ENCODE measurements at regions not wholly inside any gene's neighbourhood (a gene's known extent, or its start where the extent isn't known, plus 50 kb on each side); places are given as distances from the start of the nearest gene placed in this dataset.

DNA sequence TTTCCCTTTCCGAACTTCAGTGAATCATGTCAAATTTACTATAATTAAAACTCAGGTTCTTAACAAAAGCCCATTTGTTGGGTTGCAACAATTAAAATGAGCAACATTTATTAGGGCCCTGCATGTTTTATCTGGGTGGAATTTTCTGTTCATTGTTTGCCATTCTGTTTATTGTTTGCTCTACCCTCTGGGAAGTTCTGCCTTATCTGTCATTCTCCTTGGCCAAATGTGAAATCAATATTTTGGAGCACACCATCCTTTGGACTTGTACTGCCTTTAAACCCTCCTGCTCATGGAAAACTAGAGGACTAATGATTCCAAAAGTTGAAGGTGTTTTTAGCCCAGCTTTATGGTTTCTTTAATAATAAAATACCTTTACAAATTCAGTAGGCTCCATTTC is 134.5 kb upstream of the KCND2 start:
- Mint-ChIP-seq H3K27ac (no peak overlapping the region), H3K4me1 (no peaks in the 10 kb centered on the region), H3K27me3 (ENCODE audit: insufficient read depth, low read depth, poor library complexity) (no peaks in the 10 kb centered on the region), H3K36me3 (ENCODE audit: low read depth) (no peaks in the 10 kb centered on the region), H3K4me3 (no peak overlapping the region), H3K9me3 (no peaks in the 10 kb centered on the region; the same call in 2 of the 3 replicates)
- Histone ChIP-seq H3F3A (replicated peaks; ENCODE audit: low read depth) (no peaks in the 10 kb centered on the region), H3K4me3 (no peak overlapping the region), H3K36me3 (ENCODE audit: insufficient read depth) (no peaks in the 10 kb centered on the region), H3K4me1 (ENCODE audit: insufficient read depth) (no peaks in the 10 kb centered on the region), H3K27ac (ENCODE audit: low read depth) (no peak overlapping the region), H3K4me2 (no peak overlapping the region), H2AFZ (no peak overlapping the region), H3K27me3 (ENCODE audit: insufficient read depth) (no peaks in the 10 kb centered on the region), H3K79me2 (replicated peaks; ENCODE audit: insufficient read depth) (no peaks in the 10 kb centered on the region), H3K9me2 (ENCODE audit: insufficient read depth) (no peaks in the 10 kb centered on the region; the same call in 1 of the 2 replicates), H4K20me1 (replicated peaks; ENCODE audit: insufficient read depth) (no peaks in the 10 kb centered on the region)
- TF ChIP-seq EZH2 (IDR thresholded peaks at IDR 0.05; ENCODE audit: low read depth, unreplicated experiment) (no peak), CREB1 (CRISPR knock-in tag; IDR thresholded peaks at IDR 0.05; ENCODE audit: low read depth) (no peak), JUNB (IDR thresholded peaks at IDR 0.05; ENCODE audit: unreplicated experiment) (no peak), ZNF462 (CRISPR knock-in tag; IDR thresholded peaks at IDR 0.05) (no peak), POLR2AphosphoS5 (IDR thresholded peaks at IDR 0.05; ENCODE audit: low read depth) (no peak), EZH2phosphoT487 (IDR thresholded peaks at IDR 0.05; ENCODE audit: unreplicated experiment) (no peak), ZNF331 (CRISPR knock-in tag; IDR thresholded peaks at IDR 0.05; ENCODE audit: low read depth) (no peak), NANOG (IDR thresholded peaks at IDR 0.05; ENCODE audit: borderline replicate concordance) (no peak), ZNF114 (CRISPR knock-in tag; IDR thresholded peaks at IDR 0.05) (no peak), CTCF (conservative IDR thresholded peaks at IDR 0.05; ENCODE audit: low read depth in 2 of 2) (no peak), STAT1 (IDR thresholded peaks at IDR 0.05; ENCODE audit: unreplicated experiment) (no peak)
- TF ChIP-seq, protein P1, sequence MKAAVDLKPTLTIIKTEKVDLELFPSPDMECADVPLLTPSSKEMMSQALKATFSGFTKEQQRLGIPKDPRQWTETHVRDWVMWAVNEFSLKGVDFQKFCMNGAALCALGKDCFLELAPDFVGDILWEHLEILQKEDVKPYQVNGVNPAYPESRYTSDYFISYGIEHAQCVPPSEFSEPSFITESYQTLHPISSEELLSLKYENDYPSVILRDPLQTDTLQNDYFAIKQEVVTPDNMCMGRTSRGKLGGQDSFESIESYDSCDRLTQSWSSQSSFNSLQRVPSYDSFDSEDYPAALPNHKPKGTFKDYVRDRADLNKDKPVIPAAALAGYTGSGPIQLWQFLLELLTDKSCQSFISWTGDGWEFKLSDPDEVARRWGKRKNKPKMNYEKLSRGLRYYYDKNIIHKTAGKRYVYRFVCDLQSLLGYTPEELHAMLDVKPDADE (IDR thresholded peaks at IDR 0.05): no peak
- ATAC-seq (no peak), DNase-seq (ENCODE audit: low spot score) (no peak)

All from GM23338 (cell line).